Panc1 (cell line): ENCODE measurements at regions not wholly inside any gene's neighbourhood (a gene's known extent, or its start where the extent isn't known, plus 50 kb on each side); places are given as distances from the start of the nearest gene placed in this dataset.

ENCODE experiments used
- ATAC-seq: fragments of 200-7000 bp; cut with Tn5 transposase; 2 replicates; pipeline ENCODE4 v1.9.1; 2020; ENCODE audit warnings: mild to moderate bottlenecking, moderate library complexity
- BruUV-seq: library from RNA; stranded (reverse); fragments of 400-500 nt; replicated peaks from 2 replicates; lab custom pipeline; 2021; lab: Mats Ljungman, UMichigan
- CTCF ChIA-PET: fragments of 300-600 bp; sonication (Branson Sonifier 250); formaldehyde crosslinking; loops from one replicate; lab custom pipeline; 2022; ENCODE audit warnings: antibody characterized with exemption; lab: Charles Lee
- POLR2A ChIA-PET: fragments of 300-600 bp; sonication (Branson Sonifier 250); formaldehyde crosslinking; loops from one replicate; lab custom pipeline; 2022; ENCODE audit warnings: antibody characterized with exemption; lab: Charles Lee
- DNase-seq: peaks from one replicate; pipeline ENCODE4 v3.0.0-alpha.2; 2010; ENCODE audit warnings: low read depth, low spot score
- H3K27ac ChIP-seq: 2 replicates; pipeline ENCODE4 v1.5.1; 2011; ENCODE audit warnings: mild to moderate bottlenecking, low read length, inconsistent platforms
- H3K27me3 ChIP-seq: fragments of 200-500 bp; sonication (Bioruptor generic); 2 replicates; pipeline ENCODE4 v1.6.0; 2014; ENCODE audit warnings: low read length, inconsistent platforms; ENCODE audit not compliant: control insufficient read depth, insufficient read depth
- H3K36me3 ChIP-seq: fragments of 200-500 bp; sonication (Bioruptor generic); 2 replicates; pipeline ENCODE4 v1.5.1; 2014; ENCODE audit warnings: inconsistent platforms, mild to moderate bottlenecking, low read length, moderate library complexity; ENCODE audit not compliant: control insufficient read depth, insufficient read depth
- H3K4me1 ChIP-seq: 2 replicates; pipeline ENCODE4 v1.5.1; 2011; ENCODE audit warnings: inconsistent platforms, mild to moderate bottlenecking, low read length, moderate library complexity; ENCODE audit not compliant: control insufficient read depth, insufficient read depth
- H3K4me3 ChIP-seq, 2 experiments: 2 replicates each; pipeline ENCODE4 v1.5.1; 2011 to 2012; ENCODE audit warnings: low read depth in 2 of 2, low read length in 2 of 2, mild to moderate bottlenecking in 2 of 2, inconsistent platforms in 1 of 2, moderate library complexity in 1 of 2
- H3K9me3 ChIP-seq: fragments of 200-500 bp; sonication (Bioruptor generic); 2 replicates; pipeline ENCODE4 v1.5.1; 2014; ENCODE audit warnings: low read depth, mild to moderate bottlenecking, inconsistent platforms, low read length, moderate library complexity; ENCODE audit not compliant: control insufficient read depth, insufficient read depth
- POLR2AphosphoS5 ChIP-seq: IDR thresholded peaks from 2 replicates; pipeline ENCODE4 v1.6.1; 2012; ENCODE audit warnings: mild to moderate bottlenecking, low read depth, low read length, moderate library complexity
- REST ChIP-seq, 2 experiments: IDR thresholded peaks; 2 replicates each; pipeline ENCODE4 v1.6.1; 2011 to 2012; ENCODE audit warnings: low read depth in 2 of 2, control low read depth in 1 of 2, low read length in 1 of 2, mild to moderate bottlenecking in 1 of 2, moderate library complexity in 1 of 2; ENCODE audit not compliant: insufficient read depth in 1 of 2
- SIN3A ChIP-seq: IDR thresholded peaks from 2 replicates; pipeline ENCODE4 v1.6.1; 2012; ENCODE audit warnings: low read depth, mild to moderate bottlenecking, low read length, moderate library complexity, borderline replicate concordance; ENCODE audit not compliant: insufficient read depth
- TCF7L2 ChIP-seq: IDR thresholded peaks from 2 replicates; pipeline ENCODE4 v1.6.1; 2011; ENCODE audit warnings: mild to moderate bottlenecking, low read depth, low read length, inconsistent platforms
- in situ Hi-C: cut with HindIII; loops from 2 replicates; pipeline ENCODE4 v1.10.0; 2016; ENCODE audit warnings: low sequenced_read_pairs, low pct_unique_long_range_greater_than_20kb
- intact Hi-C: fragments of 100-400 bp; cut with micrococcal nuclease; formaldehyde crosslinking; loops from one replicate; pipeline ENCODE4 v1.10.0; 2022; ENCODE audit not compliant: unreplicated experiment
- TF ChIP-seq, protein P1 (sequence below): fragments of 450-650 bp; IDR thresholded peaks from 2 replicates; pipeline ENCODE4 v1.5.1; 2017; ENCODE audit warnings: mild to moderate bottlenecking

DNA sequence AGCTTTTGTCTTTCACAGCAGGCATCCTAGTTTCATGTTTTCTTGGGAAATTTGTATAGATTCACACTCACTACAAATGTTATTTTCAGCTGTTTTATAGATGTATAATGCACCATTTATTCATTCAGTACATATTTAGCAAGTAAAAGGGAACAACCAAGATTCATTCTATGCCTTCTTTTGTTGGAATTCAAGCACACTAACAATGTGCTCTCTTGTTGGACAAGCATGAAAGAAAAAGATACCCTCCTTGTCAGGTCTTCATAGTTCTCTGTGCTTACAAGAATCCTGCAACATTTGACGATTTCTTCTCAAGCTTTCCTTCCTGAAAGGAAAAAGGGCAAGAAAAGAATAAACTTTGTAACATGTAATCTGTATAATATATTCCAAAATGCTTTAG lies 456.0 kb downstream of the USP25 start:
- Histone ChIP-seq H3K9me3 (no peaks in the 10 kb centered on the region), H3K4me3 (no peak overlapping the region), H3K36me3 (no peaks in the 10 kb centered on the region), H3K27me3 (no peaks in the 10 kb centered on the region), H3K27ac (no peak overlapping the region), H3K4me1 (no peaks in the 10 kb centered on the region)
- no TSS peak for BruUV-seq
- intact Hi-C loops = no loop called here
- ChIA-PET POLR2A (no interaction called here), CTCF (no interaction called here)
- no peak for DNase-seq
- no peak for TF ChIP-seq REST (IDR thresholded peaks at IDR 0.05; ENCODE audit: insufficient read depth in 1 of 2, low read depth in 2 of 2, low read length in 1 of 2)
- no peak for TF ChIP-seq SIN3A
- TF ChIP-seq, protein P1, sequence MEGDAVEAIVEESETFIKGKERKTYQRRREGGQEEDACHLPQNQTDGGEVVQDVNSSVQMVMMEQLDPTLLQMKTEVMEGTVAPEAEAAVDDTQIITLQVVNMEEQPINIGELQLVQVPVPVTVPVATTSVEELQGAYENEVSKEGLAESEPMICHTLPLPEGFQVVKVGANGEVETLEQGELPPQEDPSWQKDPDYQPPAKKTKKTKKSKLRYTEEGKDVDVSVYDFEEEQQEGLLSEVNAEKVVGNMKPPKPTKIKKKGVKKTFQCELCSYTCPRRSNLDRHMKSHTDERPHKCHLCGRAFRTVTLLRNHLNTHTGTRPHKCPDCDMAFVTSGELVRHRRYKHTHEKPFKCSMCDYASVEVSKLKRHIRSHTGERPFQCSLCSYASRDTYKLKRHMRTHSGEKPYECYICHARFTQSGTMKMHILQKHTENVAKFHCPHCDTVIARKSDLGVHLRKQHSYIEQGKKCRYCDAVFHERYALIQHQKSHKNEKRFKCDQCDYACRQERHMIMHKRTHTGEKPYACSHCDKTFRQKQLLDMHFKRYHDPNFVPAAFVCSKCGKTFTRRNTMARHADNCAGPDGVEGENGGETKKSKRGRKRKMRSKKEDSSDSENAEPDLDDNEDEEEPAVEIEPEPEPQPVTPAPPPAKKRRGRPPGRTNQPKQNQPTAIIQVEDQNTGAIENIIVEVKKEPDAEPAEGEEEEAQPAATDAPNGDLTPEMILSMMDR = no peak
- no peak for TF ChIP-seq TCF7L2
- TF ChIP-seq POLR2AphosphoS5 = no peak
- no peak for ATAC-seq
- in situ Hi-C loops = no loop called here

- Histone ChIP-seq H3K4me3 (no peak overlapping the region), H3K9me3 (no peaks in the 10 kb centered on the region), H3K4me1 (no peaks in the 10 kb centered on the region), H3K27me3 (no peaks in the 10 kb centered on the region), H3K36me3 (no peaks in the 10 kb centered on the region), H3K27ac (no peak overlapping the region)
- no peak for ATAC-seq
- ChIA-PET CTCF (no interaction called here), POLR2A (interaction anchor here (0.5 kb wide), 1 partner anchor 761 kb away, joined by 3 read pairs; no protein-coding TSS in a partner anchor)
- no TSS peak for BruUV-seq
- intact Hi-C loops = no loop called here
- TF ChIP-seq TCF7L2 = no peak
- no peak for TF ChIP-seq SIN3A
- TF ChIP-seq POLR2AphosphoS5 = no peak
- TF ChIP-seq, protein P1 = no peak
- TF ChIP-seq REST (IDR thresholded peaks at IDR 0.05; ENCODE audit: insufficient read depth in 1 of 2, low read depth in 2 of 2, low read length in 1 of 2) = no peak
- DNase-seq = no peak
- in situ Hi-C loops = no loop called here
Measured at GRCh38 chr21:16186742-16187141, 457.0 kb downstream of the USP25 start.
